ENCODE measurements at regions not wholly inside any gene's neighbourhood (a gene's known extent, or its start where the extent isn't known, plus 50 kb on each side); places are given as distances from the start of the nearest gene placed in this dataset.

DNA sequence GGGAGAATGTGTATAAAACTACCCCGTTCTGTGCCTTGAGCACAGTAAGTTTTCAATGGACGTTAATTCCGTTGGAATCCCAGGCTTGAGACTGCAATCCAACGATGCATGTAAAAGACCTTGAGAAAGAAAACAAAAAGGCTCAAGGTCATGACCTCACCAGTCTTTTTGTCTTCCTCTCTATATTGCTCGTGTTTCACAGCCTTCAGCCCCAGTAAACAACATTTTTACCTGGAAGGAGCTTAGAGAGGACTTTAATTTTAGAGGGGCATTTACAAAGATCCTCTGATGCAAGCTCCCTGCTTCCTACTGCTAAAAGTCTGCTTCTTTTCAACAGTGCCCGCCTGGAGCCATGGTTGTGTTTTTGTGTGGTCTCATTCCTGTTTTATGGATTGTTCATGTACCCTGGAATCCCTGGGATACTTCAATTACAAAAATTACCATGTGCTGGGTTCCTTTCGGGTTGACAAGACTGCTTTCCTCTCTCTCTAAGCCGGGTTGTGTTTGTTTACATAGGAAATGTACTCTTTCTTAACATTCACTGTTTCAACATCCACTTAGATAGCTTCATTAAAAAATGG is 320.1 kb upstream of the NFE2L3 start:
- Histone ChIP-seq H3K27me3 (ENCODE audit: insufficient read depth, poor library complexity, severe bottlenecking) (no peaks in the 10 kb centered on the region), H3K4me3 (replicated peaks; ENCODE audit: insufficient read depth, low read length) (no peak overlapping the region), H3K27ac (replicated peaks) (no peak overlapping the region)
- no peak for TF ChIP-seq SPI1 (IDR thresholded peaks at IDR 0.05; ENCODE audit: borderline replicate concordance, low read depth)
- TF ChIP-seq, protein P1, sequence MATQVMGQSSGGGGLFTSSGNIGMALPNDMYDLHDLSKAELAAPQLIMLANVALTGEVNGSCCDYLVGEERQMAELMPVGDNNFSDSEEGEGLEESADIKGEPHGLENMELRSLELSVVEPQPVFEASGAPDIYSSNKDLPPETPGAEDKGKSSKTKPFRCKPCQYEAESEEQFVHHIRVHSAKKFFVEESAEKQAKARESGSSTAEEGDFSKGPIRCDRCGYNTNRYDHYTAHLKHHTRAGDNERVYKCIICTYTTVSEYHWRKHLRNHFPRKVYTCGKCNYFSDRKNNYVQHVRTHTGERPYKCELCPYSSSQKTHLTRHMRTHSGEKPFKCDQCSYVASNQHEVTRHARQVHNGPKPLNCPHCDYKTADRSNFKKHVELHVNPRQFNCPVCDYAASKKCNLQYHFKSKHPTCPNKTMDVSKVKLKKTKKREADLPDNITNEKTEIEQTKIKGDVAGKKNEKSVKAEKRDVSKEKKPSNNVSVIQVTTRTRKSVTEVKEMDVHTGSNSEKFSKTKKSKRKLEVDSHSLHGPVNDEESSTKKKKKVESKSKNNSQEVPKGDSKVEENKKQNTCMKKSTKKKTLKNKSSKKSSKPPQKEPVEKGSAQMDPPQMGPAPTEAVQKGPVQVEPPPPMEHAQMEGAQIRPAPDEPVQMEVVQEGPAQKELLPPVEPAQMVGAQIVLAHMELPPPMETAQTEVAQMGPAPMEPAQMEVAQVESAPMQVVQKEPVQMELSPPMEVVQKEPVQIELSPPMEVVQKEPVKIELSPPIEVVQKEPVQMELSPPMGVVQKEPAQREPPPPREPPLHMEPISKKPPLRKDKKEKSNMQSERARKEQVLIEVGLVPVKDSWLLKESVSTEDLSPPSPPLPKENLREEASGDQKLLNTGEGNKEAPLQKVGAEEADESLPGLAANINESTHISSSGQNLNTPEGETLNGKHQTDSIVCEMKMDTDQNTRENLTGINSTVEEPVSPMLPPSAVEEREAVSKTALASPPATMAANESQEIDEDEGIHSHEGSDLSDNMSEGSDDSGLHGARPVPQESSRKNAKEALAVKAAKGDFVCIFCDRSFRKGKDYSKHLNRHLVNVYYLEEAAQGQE (IDR thresholded peaks at IDR 0.05; ENCODE audit: insufficient replicate concordance, low read depth): no peak
- no peak for DNase-seq (ENCODE audit: low read depth in 1 of 2, low spot score in 1 of 2)

DNA sequence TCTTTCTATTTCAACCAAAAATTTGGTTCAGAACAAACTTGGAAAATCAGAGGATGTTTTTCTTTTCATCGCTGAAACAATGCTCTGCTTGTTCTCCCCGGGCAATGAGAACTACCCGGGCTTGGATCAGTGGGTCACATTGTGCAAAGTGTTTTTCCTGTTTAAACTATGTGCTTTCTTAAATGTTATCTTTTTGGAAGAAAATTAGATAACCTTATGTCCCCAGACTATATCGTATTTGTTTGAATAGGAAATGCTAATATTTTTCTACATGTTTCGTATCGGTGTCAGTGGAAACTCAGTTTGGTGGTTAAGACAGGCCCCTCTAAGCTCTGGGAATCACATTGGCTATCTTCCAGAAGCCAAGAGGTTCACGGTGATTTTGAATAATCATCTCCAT is 319.5 kb upstream of the NFE2L3 start:
- TF ChIP-seq, protein P1 (IDR thresholded peaks at IDR 0.05; ENCODE audit: insufficient replicate concordance, low read depth): no peak
- TF ChIP-seq, protein P2, sequence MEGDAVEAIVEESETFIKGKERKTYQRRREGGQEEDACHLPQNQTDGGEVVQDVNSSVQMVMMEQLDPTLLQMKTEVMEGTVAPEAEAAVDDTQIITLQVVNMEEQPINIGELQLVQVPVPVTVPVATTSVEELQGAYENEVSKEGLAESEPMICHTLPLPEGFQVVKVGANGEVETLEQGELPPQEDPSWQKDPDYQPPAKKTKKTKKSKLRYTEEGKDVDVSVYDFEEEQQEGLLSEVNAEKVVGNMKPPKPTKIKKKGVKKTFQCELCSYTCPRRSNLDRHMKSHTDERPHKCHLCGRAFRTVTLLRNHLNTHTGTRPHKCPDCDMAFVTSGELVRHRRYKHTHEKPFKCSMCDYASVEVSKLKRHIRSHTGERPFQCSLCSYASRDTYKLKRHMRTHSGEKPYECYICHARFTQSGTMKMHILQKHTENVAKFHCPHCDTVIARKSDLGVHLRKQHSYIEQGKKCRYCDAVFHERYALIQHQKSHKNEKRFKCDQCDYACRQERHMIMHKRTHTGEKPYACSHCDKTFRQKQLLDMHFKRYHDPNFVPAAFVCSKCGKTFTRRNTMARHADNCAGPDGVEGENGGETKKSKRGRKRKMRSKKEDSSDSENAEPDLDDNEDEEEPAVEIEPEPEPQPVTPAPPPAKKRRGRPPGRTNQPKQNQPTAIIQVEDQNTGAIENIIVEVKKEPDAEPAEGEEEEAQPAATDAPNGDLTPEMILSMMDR (IDR thresholded peaks at IDR 0.05; ENCODE audit: insufficient read depth, low read length): no peak
- no peak for TF ChIP-seq SPI1 (IDR thresholded peaks at IDR 0.05; ENCODE audit: borderline replicate concordance, low read depth)
- no peak for TF ChIP-seq GABPA (IDR thresholded peaks at IDR 0.05; ENCODE audit: low read depth)
- TF ChIP-seq POLR2AphosphoS5 (IDR thresholded peaks at IDR 0.05; ENCODE audit: low read depth): no peak
- H3K27me3 ChIP-seq (ENCODE audit: insufficient read depth, poor library complexity, severe bottlenecking): no peaks in the 10 kb centered on the region
- no peak overlapping the region for H3K4me3 ChIP-seq (replicated peaks; ENCODE audit: insufficient read depth, low read length)
- H3K27ac ChIP-seq (replicated peaks): no peak overlapping the region
- DNase-seq (ENCODE audit: low read depth in 1 of 2, low spot score in 1 of 2): no peak

DNA sequence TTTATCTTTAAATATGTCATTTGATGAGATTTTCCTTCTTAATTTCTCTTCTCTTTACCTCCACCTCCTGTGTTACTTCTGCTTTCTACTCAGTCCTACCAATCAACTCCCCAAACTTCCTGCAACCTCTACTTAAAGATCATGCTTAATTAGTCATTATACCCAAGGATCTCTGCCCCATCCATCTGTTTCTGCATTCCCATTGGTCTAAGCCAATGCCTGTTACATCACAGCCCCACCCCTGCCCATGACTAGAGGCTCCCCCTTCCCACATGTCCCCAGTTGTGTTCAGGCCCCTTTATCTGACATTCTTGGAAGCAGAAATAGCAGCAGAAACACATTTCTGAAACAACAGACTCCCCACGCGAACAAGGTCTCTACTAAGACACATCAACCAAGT is 319.1 kb upstream of the NFE2L3 start:
- H3K27ac ChIP-seq (replicated peaks): no peak overlapping the region
- no peak for TF ChIP-seq POLR2AphosphoS5 (IDR thresholded peaks at IDR 0.05; ENCODE audit: low read depth)
- H3K4me3 ChIP-seq (replicated peaks; ENCODE audit: insufficient read depth, low read length): no peak overlapping the region

DNA sequence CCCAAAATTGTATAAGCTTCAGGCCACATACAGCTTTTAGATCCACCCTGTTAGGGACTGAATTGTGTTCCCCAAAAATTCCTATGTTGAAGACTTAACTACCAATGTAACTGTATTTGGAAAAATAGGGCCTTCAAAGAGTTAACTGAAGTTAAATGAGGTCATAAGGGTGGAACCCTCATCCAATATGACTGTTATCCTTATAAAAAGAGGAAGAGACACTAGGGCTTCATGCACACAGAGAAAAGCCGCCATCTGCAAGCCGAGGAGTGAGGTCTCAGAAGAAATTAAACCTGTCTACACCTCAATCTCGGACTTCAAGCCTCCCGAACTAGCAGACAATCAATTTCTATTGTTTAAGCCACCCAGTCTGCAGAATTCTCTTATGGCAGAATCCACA is 317.9 kb upstream of the NFE2L3 start:
- Histone ChIP-seq H3K4me3 (replicated peaks; ENCODE audit: insufficient read depth, low read length) (no peak overlapping the region), H3K27ac (replicated peaks) (no peak overlapping the region), H3K27me3 (ENCODE audit: insufficient read depth, poor library complexity, severe bottlenecking) (no peaks in the 10 kb centered on the region)
- TF ChIP-seq SPI1 (IDR thresholded peaks at IDR 0.05; ENCODE audit: borderline replicate concordance, low read depth): peak; percentile 59; the same call in 1 of the 2 replicates
- TF ChIP-seq GABPA (IDR thresholded peaks at IDR 0.05; ENCODE audit: low read depth): no peak
- no peak for DNase-seq (ENCODE audit: low read depth in 1 of 2, low spot score in 1 of 2)

More for the DNA sequence above, 319.1 kb upstream of the NFE2L3 start:
- DNase-seq (ENCODE audit: low read depth in 1 of 2, low spot score in 1 of 2): no peak
- no peaks in the 10 kb centered on the region for H3K27me3 ChIP-seq (ENCODE audit: insufficient read depth, poor library complexity, severe bottlenecking)

DNA sequence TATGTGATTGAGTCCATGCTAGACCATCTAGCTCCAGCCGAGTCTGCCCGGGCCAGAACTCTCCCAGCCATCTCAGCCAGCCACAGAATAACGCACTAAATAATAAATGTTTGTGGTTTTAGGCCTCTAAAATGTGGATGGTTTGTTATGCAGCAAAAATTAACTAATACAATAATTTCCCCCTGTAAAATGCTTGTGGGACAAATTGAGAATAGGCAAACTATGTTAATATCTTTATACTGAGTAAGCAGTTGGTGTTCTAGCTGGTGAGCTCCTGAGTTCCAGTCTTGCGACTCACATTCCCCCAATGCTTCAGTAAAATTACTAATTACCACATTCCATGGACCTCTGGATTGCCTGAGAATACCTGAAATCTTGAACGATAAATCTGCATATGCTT is 316.8 kb upstream of the NFE2L3 start:
- DNase-seq (ENCODE audit: low read depth in 1 of 2, low spot score in 1 of 2): no peak
- Histone ChIP-seq H3K27ac (replicated peaks) (no peak overlapping the region), H3K27me3 (ENCODE audit: insufficient read depth, poor library complexity, severe bottlenecking) (no peaks in the 10 kb centered on the region), H3K4me3 (replicated peaks; ENCODE audit: insufficient read depth, low read length) (no peak overlapping the region)
- no peak for TF ChIP-seq GABPA (IDR thresholded peaks at IDR 0.05; ENCODE audit: low read depth)
- TF ChIP-seq, protein P1 (IDR thresholded peaks at IDR 0.05; ENCODE audit: insufficient replicate concordance, low read depth): no peak
- no peak for TF ChIP-seq POLR2AphosphoS5 (IDR thresholded peaks at IDR 0.05; ENCODE audit: low read depth)
- TF ChIP-seq, protein P2 (IDR thresholded peaks at IDR 0.05; ENCODE audit: insufficient read depth, low read length): no peak
- no peak for TF ChIP-seq SPI1 (IDR thresholded peaks at IDR 0.05; ENCODE audit: borderline replicate concordance, low read depth)

Data from HL-60 (cell line).